ENCODE measurements at regions not wholly inside any gene's neighbourhood (a gene's known extent, or its start where the extent isn't known, plus 50 kb on each side); places are given as distances from the start of the nearest gene placed in this dataset.

DNA sequence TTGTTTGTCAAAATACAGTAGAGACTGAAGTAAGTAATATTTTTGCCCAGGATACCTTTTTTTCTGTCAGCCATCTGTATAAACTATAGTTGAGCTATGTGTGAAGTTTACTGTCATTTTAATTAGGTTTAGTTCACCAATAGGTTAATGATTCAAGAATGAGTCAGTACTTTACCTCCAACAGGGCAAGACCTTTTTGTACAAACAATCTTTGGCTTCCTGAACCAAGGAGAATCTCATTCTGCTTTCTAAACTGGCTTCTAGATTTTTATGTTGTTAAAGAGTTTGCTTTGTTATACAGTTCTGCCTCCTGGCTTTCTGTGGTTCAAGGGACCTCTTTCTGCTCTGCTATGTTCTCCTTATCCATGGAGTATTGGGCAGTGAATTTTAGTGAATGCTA lies 412.0 kb upstream of the NR3C2 start:
- BruUV-seq (replicated peaks) = no TSS peak
- Histone ChIP-seq H3K9ac (ENCODE audit: control insufficient read depth, insufficient read depth, low read length) (no peak overlapping the region), H3K79me2 (ENCODE audit: control insufficient read depth, insufficient read depth, low read length) (no peaks in the 10 kb centered on the region), H3K4me1 (ENCODE audit: control insufficient read depth, insufficient read depth, low read length) (no peaks in the 10 kb centered on the region), H2AFZ (ENCODE audit: control insufficient read depth, low read depth, low read length) (no peak overlapping the region), H3K9me3 (replicated peaks; ENCODE audit: control insufficient read depth, insufficient read depth, low read length) (no peaks in the 10 kb centered on the region), H3K4me2 (ENCODE audit: control insufficient read depth, insufficient read depth) (no peak overlapping the region), H3K36me3 (ENCODE audit: control insufficient read depth in 2 of 2, insufficient read depth in 2 of 2, low read length in 1 of 2) (no peaks in the 10 kb centered on the region), H3K4me3 (no peak overlapping the region), H4K20me1 (ENCODE audit: control insufficient read depth, insufficient read depth) (no peaks in the 10 kb centered on the region), H3K27me3 (replicated peaks in 1 of 2; ENCODE audit: control insufficient read depth in 2 of 2, insufficient read depth in 2 of 2, low read length in 1 of 2) (no peaks in the 10 kb centered on the region), H3K27ac (ENCODE audit: control insufficient read depth, insufficient read depth) (no peak overlapping the region)
- ChIA-PET CTCF (no interaction called here), SMC1A (ENCODE audit: uncharacterized antibody, unreplicated experiment) (no interaction called here), RAD21 (ENCODE audit: unreplicated experiment) (no interaction called here), POLR2A (no interaction called here)
- DNase-seq (ENCODE audit: low read depth, low spot score) (no peak), ATAC-seq (no peak), FAIRE-seq (no peak)
- in situ Hi-C loops (cut with MboI) = no loop called here
- TF ChIP-seq GABPA (IDR thresholded peaks at IDR 0.05; ENCODE audit: low read depth) = no peak
- TF ChIP-seq NR2F1 (conservative IDR thresholded peaks at IDR 0.05) = no peak
- TF ChIP-seq, protein P1, sequence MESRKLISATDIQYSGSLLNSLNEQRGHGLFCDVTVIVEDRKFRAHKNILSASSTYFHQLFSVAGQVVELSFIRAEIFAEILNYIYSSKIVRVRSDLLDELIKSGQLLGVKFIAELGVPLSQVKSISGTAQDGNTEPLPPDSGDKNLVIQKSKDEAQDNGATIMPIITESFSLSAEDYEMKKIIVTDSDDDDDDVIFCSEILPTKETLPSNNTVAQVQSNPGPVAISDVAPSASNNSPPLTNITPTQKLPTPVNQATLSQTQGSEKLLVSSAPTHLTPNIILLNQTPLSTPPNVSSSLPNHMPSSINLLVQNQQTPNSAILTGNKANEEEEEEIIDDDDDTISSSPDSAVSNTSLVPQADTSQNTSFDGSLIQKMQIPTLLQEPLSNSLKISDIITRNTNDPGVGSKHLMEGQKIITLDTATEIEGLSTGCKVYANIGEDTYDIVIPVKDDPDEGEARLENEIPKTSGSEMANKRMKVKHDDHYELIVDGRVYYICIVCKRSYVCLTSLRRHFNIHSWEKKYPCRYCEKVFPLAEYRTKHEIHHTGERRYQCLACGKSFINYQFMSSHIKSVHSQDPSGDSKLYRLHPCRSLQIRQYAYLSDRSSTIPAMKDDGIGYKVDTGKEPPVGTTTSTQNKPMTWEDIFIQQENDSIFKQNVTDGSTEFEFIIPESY (IDR thresholded peaks at IDR 0.05) = no peak
- no peak for TF ChIP-seq SMAD1 (IDR thresholded peaks at IDR 0.05; ENCODE audit: low read depth, partially characterized antibody)
- no peak for TF ChIP-seq NFIC (IDR thresholded peaks at IDR 0.05; ENCODE audit: low read depth, low read length)
- TF ChIP-seq POLR2AphosphoS2 (IDR thresholded peaks at IDR 0.05; ENCODE audit: low read depth, low read length) = no peak
- TF ChIP-seq KDM1A (IDR thresholded peaks at IDR 0.05; ENCODE audit: borderline replicate concordance) = no peak
- no peak for TF ChIP-seq BRCA1 (IDR thresholded peaks at IDR 0.05; ENCODE audit: low read depth, low read length)
- TF ChIP-seq ZNF592 (IDR thresholded peaks at IDR 0.05) = no peak
- no peak for TF ChIP-seq CUX1 (IDR thresholded peaks at IDR 0.05; ENCODE audit: insufficient replicate concordance, low read depth, low read length)
- TF ChIP-seq SIN3A (IDR thresholded peaks at IDR 0.05; ENCODE audit: low read depth, low read length) = no peak
- intact Hi-C loops (cut with micrococcal nuclease; ENCODE audit: unreplicated experiment) = no loop called here

All from GM12878 (cell line).